Epidermal melanocyte (primary cell): ENCODE measurements at regions not wholly inside any gene's neighbourhood (a gene's known extent, or its start where the extent isn't known, plus 50 kb on each side); places are given as distances from the start of the nearest gene placed in this dataset.
"Not testable (repeated sequence)": the region's sequence is repeated elsewhere in the genome, so short reads cannot be mapped to it uniquely, and the experiment has no call there.

ENCODE experiments used
- DNase-seq: peaks from one replicate; pipeline ENCODE4 v3.0.0; 2011; ENCODE audit warnings: low spot score; ENCODE audit not compliant: insufficient read length

GRCh38 chr2:5569256-5569655, 122.9 kb upstream of the SOX11 start:
- DNase-seq = no peak

- DNase-seq = no peak
Observed at GRCh38 chr2:5576015-5576414, 116.2 kb upstream of the SOX11 start.

GRCh38 chr2:5587766-5588165, 104.4 kb upstream of the SOX11 start:
- DNase-seq = no peak

- no peak for DNase-seq
Observed at GRCh38 chr2:5588601-5589000, 103.6 kb upstream of the SOX11 start.

- DNase-seq = no peak
Observed at GRCh38 chr2:5589183-5589582, 103.0 kb upstream of the SOX11 start.

GRCh38 chr2:5590886-5591285, 101.3 kb upstream of the SOX11 start:
- DNase-seq = no peak

GRCh38 chr2:5592916-5593315, 99.3 kb upstream of the SOX11 start:
- no peak for DNase-seq

GRCh38 chr2:5594249-5594695, 97.9 kb upstream of the SOX11 start:
- DNase-seq = no peak

- no peak for DNase-seq
Observed at GRCh38 chr2:5596868-5597267, 95.3 kb upstream of the SOX11 start.

GRCh38 chr2:5598156-5598555, 94.0 kb upstream of the SOX11 start:
- DNase-seq = no peak

- DNase-seq = no peak
Observed at GRCh38 chr2:5609201-5609600, 83.0 kb upstream of the SOX11 start.

GRCh38 chr2:5612666-5613065, 79.5 kb upstream of the SOX11 start:
- no peak for DNase-seq

- no peak for DNase-seq
Observed at GRCh38 chr2:5616019-5616418, 76.2 kb upstream of the SOX11 start.

- no peak for DNase-seq
Observed at GRCh38 chr2:5617358-5617757, 74.8 kb upstream of the SOX11 start.

GRCh38 chr2:5617796-5618195, 74.4 kb upstream of the SOX11 start:
- no peak for DNase-seq

GRCh38 chr2:5618271-5618670, 73.9 kb upstream of the SOX11 start:
- no peak for DNase-seq

- DNase-seq = not testable (repeated sequence)
Observed at GRCh38 chr2:5625556-5626065, 66.6 kb upstream of the SOX11 start.

- DNase-seq = not testable (repeated sequence)
Observed at GRCh38 chr2:5628484-5628883, 63.7 kb upstream of the SOX11 start.

GRCh38 chr2:5629510-5629909, 62.7 kb upstream of the SOX11 start:
- not testable (repeated sequence) for DNase-seq

- not testable (repeated sequence) for DNase-seq
Observed at GRCh38 chr2:5637051-5637450, 55.1 kb upstream of the SOX11 start.
